Skeletal muscle tissue (tissue), 3 donors: ENCODE measurements at regions not wholly inside any gene's neighbourhood (a gene's known extent, or its start where the extent isn't known, plus 50 kb on each side); places are given as distances from the start of the nearest gene placed in this dataset.

ENCODE experiments used
- H3K27ac ChIP-seq: one replicate; pipeline ENCODE4 v1.7.0; 2013; ENCODE audit warnings: mild to moderate bottlenecking, low read depth, low read length, inconsistent platforms
- H3K27me3 ChIP-seq, 3 donors: one replicate each; pipeline ENCODE4 v1.7.0; 2013; ENCODE audit warnings: low read length in 3 of 3; ENCODE audit not compliant: control insufficient read depth in 3 of 3, insufficient read depth in 3 of 3
- H3K36me3 ChIP-seq, 3 donors: one replicate each; pipeline ENCODE4 v1.7.0; 2013; ENCODE audit warnings: low read length in 3 of 3; ENCODE audit not compliant: control insufficient read depth in 3 of 3, insufficient read depth in 3 of 3
- H3K4me1 ChIP-seq, 3 donors: one replicate each; pipeline ENCODE4 v1.7.0; 2013; ENCODE audit warnings: low read length in 3 of 3, mild to moderate bottlenecking in 3 of 3; ENCODE audit not compliant: control insufficient read depth in 3 of 3, insufficient read depth in 3 of 3
- H3K4me3 ChIP-seq, 3 donors: one replicate each; pipeline ENCODE4 v1.7.0; 2013; ENCODE audit warnings: low read length in 3 of 3
- H3K9ac ChIP-seq, 3 donors: one replicate each; pipeline ENCODE4 v1.7.0; 2013; ENCODE audit warnings: low read length in 3 of 3, mild to moderate bottlenecking in 3 of 3, moderate library complexity in 2 of 3, low read depth in 1 of 3
- H3K9me3 ChIP-seq, 3 donors: one replicate each; pipeline ENCODE4 v1.7.0; 2013; ENCODE audit warnings: low read length in 3 of 3; ENCODE audit not compliant: control insufficient read depth in 3 of 3
- donor health status: Osteomylitis.

GRCh38 chr12:107525063-107525718, 160.4 kb upstream of the PWP1 start:
- no peaks in the 10 kb centered on the region for H3K36me3 ChIP-seq
- H3K27me3 ChIP-seq, result no peaks in the 10 kb centered on the region
- no peak overlapping the region for H3K4me3 ChIP-seq
- H3K9me3 ChIP-seq, result peaks cover 0 to 4% (median 0%) of the 10 kb centered on the region in 3 donors
- no peak overlapping the region for H3K9ac ChIP-seq
- H3K4me1 ChIP-seq, result no peaks in the 10 kb centered on the region
- no peak overlapping the region for H3K27ac ChIP-seq

GRCh38 chr12:107525719-107526554, 159.7 kb upstream of the PWP1 start:
- Histone ChIP-seq H3K9me3 (peaks cover 0 to 4% (median 0%) of the 10 kb centered on the region in 3 donors), H3K36me3 (no peaks in the 10 kb centered on the region), H3K4me3 (no peak overlapping the region), H3K27me3 (no peaks in the 10 kb centered on the region), H3K27ac (no peak overlapping the region), H3K4me1 (peaks cover 0 to 2% (median 0%) of the 10 kb centered on the region in 3 donors), H3K9ac (no peak overlapping the region)

GRCh38 chr12:107526555-107527180, 158.9 kb upstream of the PWP1 start:
- Histone ChIP-seq H3K9me3 (peaks cover 0 to 3% (median 0%) of the 10 kb centered on the region in 3 donors), H3K27ac (no peak overlapping the region), H3K4me1 (peaks cover 0 to 2% (median 0%) of the 10 kb centered on the region in 3 donors)

GRCh38 chr12:107528731-107529365, 156.8 kb upstream of the PWP1 start:
- Histone ChIP-seq H3K27ac (no peak overlapping the region), H3K9me3 (no peaks in the 10 kb centered on the region), H3K9ac (no peak overlapping the region), H3K4me3 (no peak overlapping the region), H3K36me3 (no peaks in the 10 kb centered on the region), H3K27me3 (no peaks in the 10 kb centered on the region), H3K4me1 (peaks cover 0 to 2% (median 0%) of the 10 kb centered on the region in 3 donors)

More at GRCh38 chr12:107526555-107527180, 158.9 kb upstream of the PWP1 start:
- H3K9ac ChIP-seq, result no peak overlapping the region
- H3K4me3 ChIP-seq, result no peak overlapping the region
- no peaks in the 10 kb centered on the region for H3K36me3 ChIP-seq
- H3K27me3 ChIP-seq, result no peaks in the 10 kb centered on the region

- H3K9ac ChIP-seq, result no peak overlapping the region
- no peaks in the 10 kb centered on the region for H3K27me3 ChIP-seq
- H3K4me1 ChIP-seq, result peaks cover 0 to 2% (median 0%) of the 10 kb centered on the region in 3 donors
- no peak overlapping the region for H3K4me3 ChIP-seq
- H3K36me3 ChIP-seq, result no peaks in the 10 kb centered on the region
- no peaks in the 10 kb centered on the region for H3K9me3 ChIP-seq
- no peak overlapping the region for H3K27ac ChIP-seq
These were observed 155.6 kb upstream of the PWP1 start for GRCh38 chr12:107529991-107530390.

- no peak overlapping the region for H3K9ac ChIP-seq
- H3K9me3 ChIP-seq, result no peaks in the 10 kb centered on the region
- H3K27me3 ChIP-seq, result no peaks in the 10 kb centered on the region
- H3K36me3 ChIP-seq, result no peaks in the 10 kb centered on the region
- H3K4me3 ChIP-seq, result no peak overlapping the region
- H3K27ac ChIP-seq, result no peak overlapping the region
- peaks cover 0 to 2% (median 0%) of the 10 kb centered on the region in 3 donors for H3K4me1 ChIP-seq
These were observed 154.9 kb upstream of the PWP1 start for GRCh38 chr12:107530701-107531100.

GRCh38 chr12:107533218-107533617, 152.4 kb upstream of the PWP1 start:
- H3K4me1 ChIP-seq, result peaks cover 0 to 5% (median 4%) of the 10 kb centered on the region in 3 donors
- H3K27me3 ChIP-seq, result no peaks in the 10 kb centered on the region
- no peaks in the 10 kb centered on the region for H3K9me3 ChIP-seq
- no peak overlapping the region for H3K27ac ChIP-seq
- no peak overlapping the region for H3K9ac ChIP-seq
- no peak overlapping the region for H3K4me3 ChIP-seq
- no peaks in the 10 kb centered on the region for H3K36me3 ChIP-seq

GRCh38 chr12:107536613-107537012, 149.0 kb upstream of the PWP1 start:
- H3K36me3 ChIP-seq, result no peaks in the 10 kb centered on the region

GRCh38 chr12:107537464-107538119, 148.0 kb upstream of the PWP1 start:
- Histone ChIP-seq H3K36me3 (no peaks in the 10 kb centered on the region), H3K4me3 (no peak overlapping the region), H3K27me3 (no peaks in the 10 kb centered on the region), H3K9me3 (no peaks in the 10 kb centered on the region), H3K27ac (no peak overlapping the region), H3K4me1 (peaks cover 0 to 5% (median 2%) of the 10 kb centered on the region in 3 donors), H3K9ac (no peak overlapping the region)

More at GRCh38 chr12:107536613-107537012, 149.0 kb upstream of the PWP1 start:
- H3K27ac ChIP-seq, result no peak overlapping the region
- no peaks in the 10 kb centered on the region for H3K27me3 ChIP-seq
- H3K9ac ChIP-seq, result no peak overlapping the region
- H3K4me3 ChIP-seq, result no peak overlapping the region
- H3K9me3 ChIP-seq, result no peaks in the 10 kb centered on the region
- peaks cover 0 to 5% (median 2%) of the 10 kb centered on the region in 3 donors for H3K4me1 ChIP-seq
